ENCODE measurements at regions not wholly inside any gene's neighbourhood (a gene's known extent, or its start where the extent isn't known, plus 50 kb on each side); places are given as distances from the start of the nearest gene placed in this dataset.

DNA sequence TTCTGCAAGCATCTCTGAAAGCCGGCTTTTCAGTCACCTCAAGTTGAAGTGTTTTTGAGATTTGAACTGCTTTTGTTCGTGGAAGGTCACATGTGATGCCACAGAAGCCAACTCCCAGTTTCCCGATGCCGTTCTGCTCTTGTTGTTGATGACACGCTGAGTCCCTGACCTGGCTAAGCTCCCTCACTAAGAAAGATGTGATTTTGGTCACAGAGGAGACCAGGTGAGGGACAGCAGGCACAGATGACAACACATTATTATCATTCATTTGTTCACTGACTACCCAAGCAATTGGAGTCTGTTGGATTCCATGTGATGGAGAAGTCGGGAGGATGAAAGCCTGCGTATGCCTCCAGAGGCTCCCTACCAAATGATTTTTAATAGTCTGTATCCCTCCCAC lies 822.4 kb upstream of the RBFOX1 start:
- no peak for DNase-seq (ENCODE audit: low read depth)

DNA sequence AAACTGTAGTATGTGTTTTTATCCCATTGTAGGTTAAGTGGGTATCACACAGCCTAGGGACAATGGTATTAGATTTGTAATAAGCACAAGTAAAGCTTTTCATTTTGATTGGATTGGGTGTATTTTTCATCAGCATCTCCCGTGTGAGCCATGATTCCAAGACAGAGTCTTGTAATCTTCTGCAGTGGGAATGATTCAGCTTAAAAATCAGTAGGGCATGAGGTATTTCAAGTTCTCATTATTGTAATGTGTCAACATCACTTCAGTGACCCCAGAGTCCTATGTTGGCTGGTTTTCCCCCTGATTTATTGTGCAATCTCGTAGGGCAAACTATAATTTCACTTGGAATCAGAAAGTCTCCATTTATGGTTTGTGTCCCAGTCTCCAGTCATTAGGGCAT lies 833.2 kb upstream of the RBFOX1 start:
- no peak for DNase-seq (ENCODE audit: low read depth)

DNA sequence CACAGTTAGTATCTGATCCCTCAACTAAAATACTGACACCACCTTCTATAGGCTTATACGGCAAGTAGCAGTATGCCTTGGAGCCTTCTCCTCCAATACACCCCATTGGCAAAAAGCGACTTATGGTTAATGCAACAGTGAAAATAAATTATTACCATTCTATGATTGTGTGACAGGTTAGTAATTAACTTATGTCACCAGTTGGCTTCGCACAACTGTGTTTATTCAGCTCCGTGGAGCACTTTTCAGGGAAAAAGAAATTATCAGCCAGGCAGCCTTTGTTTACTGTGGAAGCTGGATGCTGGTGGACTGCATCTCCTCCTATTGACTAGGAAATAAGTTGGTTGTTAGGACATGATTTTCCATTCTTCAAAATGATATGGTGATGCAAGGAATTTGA lies 833.8 kb upstream of the RBFOX1 start:
- no peak for DNase-seq (ENCODE audit: low read depth)

DNA sequence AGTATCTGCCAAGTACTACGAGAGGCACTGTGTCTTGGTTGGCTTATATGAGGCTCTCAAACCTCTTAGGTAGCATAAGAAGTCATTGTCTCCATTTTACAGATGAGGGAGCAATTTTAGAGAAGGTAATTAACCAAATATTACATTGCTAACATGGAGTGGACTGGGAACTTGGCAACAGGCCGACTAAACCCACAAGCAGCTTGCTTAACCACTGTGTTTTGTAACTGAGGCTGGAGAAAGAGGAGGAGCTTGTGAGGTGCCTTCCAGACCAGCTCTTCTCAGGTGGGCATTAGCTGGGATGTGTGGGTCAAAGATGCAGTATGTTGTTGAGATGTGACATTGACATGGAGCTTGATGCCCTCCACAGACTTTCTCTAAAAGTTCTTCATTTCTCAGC lies 835.6 kb upstream of the RBFOX1 start:
- DNase-seq (ENCODE audit: low read depth) = no peak

DNA sequence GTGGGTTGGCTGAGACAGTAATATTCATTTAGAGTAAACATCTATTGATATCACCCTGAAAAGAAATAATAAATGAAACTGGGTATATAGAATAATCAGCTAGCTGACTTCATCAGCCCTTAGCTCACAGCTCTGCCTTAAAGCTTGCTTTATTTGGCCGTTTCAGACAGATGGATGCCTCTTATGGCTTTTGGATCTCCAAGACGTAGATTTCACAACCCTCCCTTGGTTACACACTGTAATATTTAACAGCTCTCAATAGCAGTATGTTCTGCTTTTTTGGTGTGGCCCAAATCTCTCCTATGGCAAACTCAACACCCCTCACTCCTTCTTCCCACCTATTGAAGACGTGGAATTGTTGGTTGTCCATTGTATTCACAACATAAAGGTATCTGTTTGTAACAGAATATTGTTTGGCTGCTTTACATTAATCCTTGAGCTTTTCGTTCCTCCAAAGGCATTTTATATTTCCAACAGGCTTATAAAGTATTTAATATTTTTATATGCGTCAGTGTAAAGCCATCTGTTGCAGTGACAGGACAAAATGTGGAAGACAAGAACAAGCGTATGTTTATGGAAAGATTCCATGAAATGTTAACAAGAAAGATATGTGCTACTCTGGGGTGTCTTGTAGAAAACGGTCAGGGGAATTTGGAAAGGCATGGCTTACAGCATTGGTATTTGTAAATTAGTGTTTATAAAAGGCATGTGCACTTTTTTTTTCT lies 837.0 kb upstream of the RBFOX1 start:
- DNase-seq (ENCODE audit: low read depth) = no peak

DNA sequence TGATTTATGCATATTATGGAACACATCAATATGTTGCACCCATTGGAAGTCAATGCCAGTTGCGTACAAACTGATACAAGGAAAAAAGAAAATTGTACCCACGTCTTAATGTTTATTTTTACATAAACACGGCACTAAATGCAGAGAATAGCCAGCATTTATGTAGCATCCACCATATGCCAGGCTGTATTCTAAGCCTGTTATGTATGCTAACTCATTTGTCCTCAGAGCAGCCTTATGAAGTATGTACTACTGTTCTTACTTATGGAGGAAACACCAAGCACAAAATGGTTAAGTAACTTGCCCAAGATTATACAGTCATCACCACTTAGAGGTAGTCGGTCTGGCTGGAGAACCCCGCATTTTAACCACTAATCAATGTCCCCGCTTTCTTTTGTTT lies 837.9 kb upstream of the RBFOX1 start:
- DNase-seq (ENCODE audit: low read depth) = no peak

DNA sequence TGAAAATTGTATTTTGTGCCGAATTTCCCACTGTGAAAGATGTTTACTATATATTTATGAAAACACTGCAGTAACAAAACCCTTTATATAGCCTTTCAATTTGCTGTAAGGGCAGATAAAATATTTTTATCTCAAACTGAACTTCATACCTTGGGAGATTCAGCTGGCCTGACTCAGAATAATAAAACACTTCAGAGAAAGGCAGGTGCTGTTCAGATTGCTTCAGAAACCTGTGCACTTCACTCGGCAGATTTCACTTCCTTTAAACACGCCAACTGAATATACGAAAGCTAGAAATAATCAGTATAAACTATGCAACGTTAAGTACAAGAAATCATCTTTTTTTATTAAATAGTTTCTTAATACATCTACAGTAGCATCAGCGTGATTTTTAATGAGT lies 839.1 kb upstream of the RBFOX1 start:
- DNase-seq (ENCODE audit: low read depth) = no peak

DNA sequence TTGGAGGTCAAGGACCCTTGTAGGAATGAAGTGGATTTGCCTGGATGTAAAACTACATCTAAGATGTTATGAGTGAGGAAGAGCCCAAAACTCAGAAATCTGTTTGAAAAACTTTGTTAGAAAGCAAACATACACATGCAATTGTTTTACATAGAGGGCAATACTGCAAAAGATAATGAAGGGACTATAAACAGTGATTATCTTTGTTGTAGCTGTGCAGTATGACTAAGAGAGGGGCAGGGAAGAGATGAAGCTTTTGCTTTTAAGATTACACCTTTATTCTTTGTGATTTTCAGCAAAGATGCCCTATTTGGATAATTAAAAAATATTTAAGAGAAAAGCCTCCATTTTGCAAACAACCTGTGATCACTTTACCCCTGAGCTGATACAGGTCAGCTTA lies 839.9 kb upstream of the RBFOX1 start:
- DNase-seq (ENCODE audit: low read depth) = no peak

DNA sequence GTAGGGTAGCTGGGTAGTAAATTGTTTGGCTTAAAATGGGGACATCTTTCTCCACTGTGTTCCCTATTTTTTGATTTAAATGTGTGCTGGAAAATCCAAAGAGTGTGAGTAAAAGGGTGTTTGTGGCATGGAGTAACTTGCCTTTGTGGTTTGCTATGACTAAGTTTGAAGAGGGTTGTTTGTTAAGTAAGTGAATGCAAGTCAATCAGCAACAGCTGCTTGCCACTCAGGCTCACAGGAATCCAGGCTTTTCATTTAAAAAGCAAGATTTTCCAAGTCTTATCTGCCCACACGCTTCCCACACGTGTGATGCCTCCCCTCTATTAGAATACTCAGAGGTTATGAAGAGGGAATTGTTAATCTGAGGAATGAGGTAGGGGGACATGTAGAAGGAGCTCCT lies 847.7 kb upstream of the RBFOX1 start:
- DNase-seq (ENCODE audit: low read depth) = no peak

DNA sequence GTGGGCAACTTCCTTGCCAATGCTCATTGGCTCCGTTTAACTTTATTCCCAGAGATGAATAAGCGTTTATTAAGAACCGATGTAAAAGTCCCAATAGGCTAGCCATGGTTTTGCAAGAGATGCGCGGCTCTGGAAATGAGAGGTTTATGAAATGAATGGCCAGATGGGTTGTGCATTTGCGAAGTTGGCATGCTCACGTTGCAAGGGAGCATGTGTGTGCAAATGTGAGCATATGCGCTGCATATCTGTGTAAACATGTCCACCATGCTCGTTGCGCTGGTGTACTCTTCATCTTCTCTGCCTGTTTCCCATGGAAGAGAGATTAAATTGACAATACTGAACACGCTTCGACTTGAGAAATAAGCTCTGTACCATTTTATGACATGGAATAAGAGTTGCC lies 848.6 kb upstream of the RBFOX1 start:
- no peak for DNase-seq (ENCODE audit: low read depth)

DNA sequence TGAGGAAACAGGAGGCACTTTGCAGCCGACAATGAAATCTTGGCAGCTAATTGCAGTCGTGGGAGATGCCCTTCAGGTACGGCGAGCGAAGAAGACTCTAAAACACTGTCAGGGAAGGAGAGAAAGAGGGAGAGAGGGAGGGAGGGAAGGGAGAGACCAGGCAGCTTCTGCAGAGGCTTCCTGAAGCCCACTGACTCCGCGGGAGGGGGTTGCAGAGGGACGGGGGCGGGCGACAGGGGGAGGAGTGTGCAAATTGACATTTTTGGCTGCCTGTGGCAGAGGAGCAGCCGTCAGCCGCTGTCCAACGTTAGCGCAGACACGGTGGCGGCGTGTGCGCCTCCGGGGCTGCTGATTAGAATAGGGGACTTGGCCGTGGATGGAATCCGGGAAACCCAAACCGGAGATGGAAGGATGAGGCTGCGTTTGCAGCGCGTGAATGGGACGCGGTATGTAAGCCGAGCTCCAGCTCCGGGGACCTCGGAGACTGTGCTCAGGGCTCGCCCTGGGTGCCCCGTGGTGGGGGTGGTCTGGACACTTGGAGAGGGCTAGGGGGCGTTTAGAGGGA lies 849.1 kb upstream of the RBFOX1 start:
- DNase-seq (ENCODE audit: low read depth) = no peak

DNA sequence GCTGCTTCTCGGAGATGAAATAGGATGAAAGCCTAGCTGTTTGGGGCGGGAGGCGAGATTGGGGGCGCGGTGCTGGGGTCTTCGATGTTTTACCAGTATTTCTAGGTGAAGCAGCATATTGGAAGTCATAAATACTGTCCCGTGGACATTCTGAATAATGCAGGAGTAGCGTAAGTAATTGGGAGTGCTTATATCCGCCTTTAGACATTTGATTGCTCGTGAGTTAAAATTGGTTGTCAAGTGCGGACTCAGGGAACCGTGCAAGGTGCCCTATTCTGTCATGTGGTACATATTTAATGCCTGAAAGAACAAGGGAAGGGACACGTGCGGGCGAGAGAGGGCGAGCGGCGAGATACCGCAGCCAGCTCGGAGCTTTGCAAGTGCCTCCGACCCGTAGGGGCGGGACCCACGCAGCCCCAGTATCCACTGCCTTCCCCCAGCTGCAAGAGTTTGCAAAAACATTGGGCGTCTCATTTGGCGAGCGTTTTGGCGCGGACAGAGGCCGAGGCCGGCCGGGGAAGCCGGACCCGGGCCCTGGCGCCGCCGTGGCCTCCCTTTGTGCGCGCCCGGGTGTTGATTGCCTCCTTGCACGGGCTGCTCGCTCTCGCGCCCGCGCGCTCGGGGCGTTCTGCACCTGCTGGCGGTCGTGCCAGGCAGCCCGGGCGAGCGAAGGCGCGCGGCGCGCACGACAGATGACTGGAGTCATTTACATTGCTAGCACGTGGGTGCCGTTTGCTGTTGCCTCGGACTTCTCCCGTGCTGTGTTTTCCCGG lies 849.8 kb upstream of the RBFOX1 start:
- DNase-seq (ENCODE audit: low read depth) = no peak

DNA sequence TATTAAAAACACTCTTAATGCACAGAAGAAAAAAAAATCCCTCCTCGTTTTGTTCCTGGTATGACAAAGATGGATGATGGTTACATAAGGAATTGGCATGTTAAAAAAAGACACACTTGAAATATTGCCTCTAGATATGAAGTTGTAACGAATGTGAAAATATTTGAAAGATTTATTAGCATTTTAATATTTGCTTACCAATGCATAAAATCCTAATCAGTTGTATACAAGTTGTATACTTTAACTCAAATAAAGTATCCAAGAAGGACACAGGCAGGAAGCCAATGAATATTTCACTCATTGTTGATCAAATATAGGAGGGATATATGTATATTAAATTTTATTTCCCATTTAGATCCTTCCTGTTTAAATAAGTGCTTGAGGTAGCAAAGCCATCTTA lies 850.8 kb upstream of the RBFOX1 start:
- DNase-seq (ENCODE audit: low read depth) = no peak

DNA sequence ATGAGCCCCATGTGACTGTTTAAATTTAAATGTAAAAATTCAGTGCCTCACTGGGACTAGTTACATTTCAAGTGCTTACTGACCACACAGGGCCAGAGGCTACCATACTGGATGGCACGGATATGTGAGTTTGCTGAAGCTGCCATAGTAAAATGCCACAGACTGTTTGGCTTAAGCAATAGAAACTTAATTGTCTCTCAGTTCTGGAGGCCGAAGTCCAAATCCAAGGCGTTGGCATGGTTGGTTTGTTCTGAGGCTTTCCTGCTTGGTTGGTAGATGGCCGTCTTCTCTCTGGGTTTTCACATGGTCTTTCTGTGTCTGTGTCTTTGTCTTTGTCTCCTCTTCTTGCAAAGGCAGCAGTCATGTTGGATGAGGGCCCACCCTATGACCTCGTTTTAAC lies 878.9 kb upstream of the RBFOX1 start:
- no peak for DNase-seq (ENCODE audit: low read depth)

DNA sequence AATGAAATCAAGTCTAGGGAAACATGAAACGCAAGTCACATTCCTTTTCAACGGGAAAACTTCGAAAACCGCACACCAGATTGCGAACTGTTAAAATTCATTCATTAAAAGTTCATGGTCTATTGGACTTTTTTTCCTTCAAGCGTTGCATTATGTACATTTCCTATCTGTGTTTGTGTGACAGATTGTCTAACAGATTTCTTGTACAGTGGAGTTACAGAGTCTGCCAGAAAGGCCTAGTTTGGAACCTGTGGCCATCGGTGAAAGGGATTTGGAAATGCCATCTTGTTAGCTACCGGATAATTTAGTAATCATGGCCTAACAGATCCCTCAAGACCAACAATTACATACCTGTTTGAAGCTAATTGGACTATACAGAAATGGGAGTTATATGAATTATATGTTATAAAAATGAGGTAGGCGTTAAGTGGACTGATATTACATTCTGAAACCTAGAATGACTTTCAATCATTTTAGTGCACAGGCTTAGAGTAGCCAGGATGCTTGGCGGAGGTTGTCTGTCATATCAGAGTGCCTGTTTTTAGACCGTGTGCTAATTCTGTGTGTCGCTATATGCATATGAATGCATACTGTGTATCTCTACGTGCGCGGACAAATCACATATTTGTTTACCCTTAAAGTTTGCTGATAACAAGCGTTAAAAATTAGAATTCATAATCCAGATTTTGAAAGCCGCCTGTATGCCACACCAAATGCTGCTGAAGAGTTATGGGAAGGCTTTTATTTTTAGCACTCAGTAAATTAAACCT lies 885.4 kb upstream of the RBFOX1 start:
- DNase-seq (ENCODE audit: low read depth) = no peak

DNA sequence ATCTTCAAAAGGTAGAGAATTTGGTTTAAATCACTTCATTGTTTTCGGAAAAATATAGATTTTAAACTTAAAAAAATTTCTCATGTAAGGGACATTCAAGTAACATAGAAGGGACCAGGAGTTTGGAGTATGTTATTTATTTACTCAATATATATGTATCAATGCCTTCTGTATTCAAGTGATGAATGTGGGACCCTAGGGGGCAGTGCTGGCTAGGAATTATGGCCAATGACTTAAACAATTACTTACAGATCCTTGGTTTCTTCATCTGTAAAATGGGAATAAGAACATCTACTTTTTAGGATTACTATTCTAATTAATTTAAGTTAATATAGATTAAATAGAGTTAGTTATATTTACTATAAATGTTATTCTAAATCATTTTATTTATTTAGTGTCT lies 886.3 kb upstream of the RBFOX1 start:
- DNase-seq (ENCODE audit: low read depth) = no peak

DNA sequence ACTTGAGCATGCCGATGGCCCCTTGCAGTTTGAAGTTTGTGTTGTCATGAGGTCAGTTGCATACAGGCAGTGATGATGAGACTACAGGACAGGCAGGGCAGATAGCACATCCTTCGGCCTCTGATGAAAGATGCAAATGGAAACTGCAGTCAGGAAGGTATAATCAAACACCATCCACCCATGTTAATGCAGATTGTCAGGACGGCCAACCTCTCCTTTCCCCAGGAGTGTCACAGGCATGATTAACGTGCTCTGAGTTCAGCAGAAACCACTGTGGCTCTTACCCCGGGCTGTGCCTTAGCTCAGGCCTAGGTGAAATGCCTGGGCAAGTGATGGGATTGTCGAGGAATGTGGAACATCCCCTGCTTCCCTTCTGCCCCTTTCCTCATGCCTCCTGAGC lies 893.5 kb upstream of the RBFOX1 start:
- DNase-seq (ENCODE audit: low read depth) = no peak

DNA sequence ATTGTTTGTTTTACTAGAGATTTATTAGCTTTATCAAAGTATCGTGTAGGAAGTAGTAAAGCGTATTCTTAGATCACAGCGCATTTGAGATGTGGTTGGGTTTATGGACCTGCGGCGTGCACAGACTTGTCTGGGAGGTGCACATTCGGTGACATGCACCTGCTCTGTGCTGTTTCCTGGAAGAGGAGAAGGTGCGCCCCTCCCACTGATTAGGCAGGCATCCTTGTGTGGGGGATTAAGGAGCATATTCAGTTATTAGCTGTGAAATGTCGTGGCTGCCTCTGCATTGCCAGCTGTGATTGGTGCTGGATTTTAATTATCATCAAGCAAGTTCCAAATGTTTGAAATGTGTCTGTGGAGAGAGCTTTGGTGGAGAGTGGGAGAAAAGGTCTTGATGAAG lies 903.8 kb upstream of the RBFOX1 start:
- no peak for DNase-seq (ENCODE audit: low read depth)

DNA sequence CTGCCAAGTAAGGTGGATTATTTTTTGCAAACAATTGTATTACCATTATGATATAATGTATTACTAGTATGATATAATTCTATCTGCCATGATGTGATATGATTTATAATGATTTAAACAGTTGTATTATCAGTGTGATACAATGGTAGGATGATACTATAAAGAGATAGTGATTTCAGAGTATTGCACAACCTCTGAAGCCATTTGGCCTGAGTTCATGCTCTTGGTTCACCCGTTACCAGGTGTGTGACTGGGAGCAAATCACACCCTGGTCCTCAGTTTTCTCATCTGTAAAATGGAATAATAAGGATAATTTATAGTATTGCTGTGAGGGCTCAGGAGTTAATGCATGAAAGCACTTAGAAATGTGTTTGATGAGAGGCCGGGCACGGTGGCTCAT lies 905.0 kb upstream of the RBFOX1 start:
- no peak for DNase-seq (ENCODE audit: low read depth)

DNA sequence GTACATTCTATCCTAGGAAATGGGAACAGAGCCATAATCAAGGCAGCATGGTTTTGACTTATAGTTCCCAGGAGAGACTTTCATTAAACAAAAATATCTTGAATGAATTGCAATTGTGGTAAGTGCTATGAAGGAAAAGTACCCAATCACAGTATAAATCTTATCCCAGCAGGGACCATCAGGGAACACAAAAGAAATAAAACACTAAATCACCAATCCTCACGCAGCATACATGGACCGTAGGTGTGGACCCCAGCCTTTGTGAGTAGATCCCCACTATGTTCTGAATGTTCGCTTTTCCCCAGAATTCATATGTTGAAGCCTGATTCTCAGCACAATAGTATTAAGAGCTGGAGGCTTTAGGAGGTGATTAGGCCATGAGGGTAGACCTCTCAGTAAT lies 925.0 kb upstream of the RBFOX1 start:
- DNase-seq (ENCODE audit: low read depth) = no peak

DNA sequence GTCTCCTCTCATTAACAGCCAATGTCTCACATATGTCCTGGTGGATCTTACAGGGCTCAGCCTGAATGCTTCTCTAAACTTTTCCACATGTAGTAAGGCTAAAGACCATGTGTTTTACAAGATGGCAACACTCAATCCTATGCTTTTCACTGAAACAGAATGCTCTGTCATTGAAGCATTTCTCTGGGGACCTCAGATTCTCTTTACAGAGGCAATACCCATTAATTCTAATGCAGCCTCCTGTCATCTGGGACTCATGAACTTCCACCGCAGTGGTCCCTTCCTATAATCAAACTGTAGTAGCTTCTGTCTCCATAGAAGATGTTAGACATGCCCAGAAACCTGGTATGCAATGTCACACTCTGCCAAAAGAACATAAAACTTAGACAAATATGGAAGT lies 926.6 kb upstream of the RBFOX1 start:
- DNase-seq (ENCODE audit: low read depth) = no peak

DNA sequence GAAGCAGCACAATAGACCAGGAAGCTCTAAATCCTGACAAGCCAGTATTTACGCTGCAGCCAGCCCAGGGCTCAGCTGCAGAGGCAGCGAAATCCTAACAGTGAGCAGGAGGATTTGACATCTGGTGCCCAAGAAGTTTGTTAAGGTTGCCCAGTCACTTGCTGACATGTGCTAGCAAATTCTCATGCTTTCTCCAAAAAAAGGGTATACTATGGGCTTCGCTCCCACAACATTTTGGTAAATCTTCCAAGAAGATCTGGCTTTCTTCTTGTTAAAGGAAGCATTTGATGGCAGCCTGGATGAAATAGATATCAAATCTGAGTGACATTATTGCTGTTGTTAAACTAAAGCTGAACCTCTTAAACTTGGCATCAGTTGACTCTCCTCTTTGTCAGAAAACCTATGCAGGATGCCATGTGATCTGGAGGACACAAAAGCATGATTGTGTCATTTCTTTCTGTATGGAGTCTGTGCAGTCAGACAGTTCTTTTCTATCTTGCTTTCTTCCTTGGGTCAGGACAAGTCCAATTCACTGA lies 949.7 kb upstream of the RBFOX1 start:
- no peak for DNase-seq (ENCODE audit: low read depth)

Data from Daoy (cell line).